ENCODE measurements at regions not wholly inside any gene's neighbourhood (a gene's known extent, or its start where the extent isn't known, plus 50 kb on each side); places are given as distances from the start of the nearest gene placed in this dataset.

DNA sequence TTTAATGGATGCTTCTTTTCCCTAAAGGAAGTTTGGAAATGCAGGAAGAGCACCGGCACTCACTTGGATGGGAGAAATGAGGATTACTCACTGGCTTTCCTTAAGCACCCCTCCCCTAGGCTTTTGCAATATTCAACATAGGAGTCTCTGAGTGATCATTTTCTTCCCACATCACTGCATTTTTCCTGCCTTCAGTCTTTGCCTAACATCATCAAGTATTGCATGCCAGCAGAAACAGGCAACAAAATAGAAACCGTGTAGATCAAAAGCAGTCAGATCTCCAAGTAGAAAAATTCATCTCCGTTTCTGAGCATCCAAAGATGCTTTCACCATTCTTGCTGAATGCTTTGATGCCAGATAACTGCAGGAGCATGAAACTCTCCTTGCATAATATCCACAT, 119.9 kb downstream of the ADCYAP1R1 start:
- DNase-seq = no peak

GRCh38 chr7:31171216-31171785, 119.2 kb downstream of the ADCYAP1R1 start:
- no peak for DNase-seq

All from NCI-H446 (cell line).